HL-60 (cell line): ENCODE measurements at regions not wholly inside any gene's neighbourhood (a gene's known extent, or its start where the extent isn't known, plus 50 kb on each side); places are given as distances from the start of the nearest gene placed in this dataset.

Experiments
- POLR2AphosphoS5 ChIP-seq: IDR thresholded peaks from 2 replicates; pipeline ENCODE4 v1.6.1; 2012; ENCODE audit warnings: low read depth
- TF ChIP-seq, protein P1 (sequence below): IDR thresholded peaks from one replicate; pipeline ENCODE4 v1.5.1; 2011; ENCODE audit warnings: low read length, control low read depth, inconsistent platforms; ENCODE audit not compliant: insufficient read depth
- TF ChIP-seq, protein P2 (sequence below): IDR thresholded peaks from 2 replicates; pipeline ENCODE4 v1.6.1; 2012; ENCODE audit warnings: low read depth; ENCODE audit not compliant: insufficient replicate concordance

DNA sequence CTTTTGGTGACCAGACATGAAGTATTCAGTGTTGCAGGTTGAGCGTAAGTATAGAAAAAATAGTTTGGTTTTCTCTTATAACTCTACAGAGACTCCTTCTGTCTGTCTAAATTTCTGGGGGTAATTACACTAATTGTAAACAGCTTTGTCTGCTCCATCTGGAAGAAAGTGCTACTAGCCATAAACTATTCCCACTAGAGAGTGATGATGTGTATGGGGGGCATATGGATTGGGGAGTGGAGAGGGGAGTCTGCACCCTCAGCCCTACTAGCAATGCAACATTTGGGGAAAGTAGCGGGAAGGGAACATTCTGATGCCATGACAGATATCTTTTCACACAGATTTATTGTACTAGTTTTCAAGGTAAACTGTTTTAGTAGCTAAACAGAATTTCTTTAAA, 549.7 kb downstream of the TRIML1 start:
- TF ChIP-seq, protein P1, sequence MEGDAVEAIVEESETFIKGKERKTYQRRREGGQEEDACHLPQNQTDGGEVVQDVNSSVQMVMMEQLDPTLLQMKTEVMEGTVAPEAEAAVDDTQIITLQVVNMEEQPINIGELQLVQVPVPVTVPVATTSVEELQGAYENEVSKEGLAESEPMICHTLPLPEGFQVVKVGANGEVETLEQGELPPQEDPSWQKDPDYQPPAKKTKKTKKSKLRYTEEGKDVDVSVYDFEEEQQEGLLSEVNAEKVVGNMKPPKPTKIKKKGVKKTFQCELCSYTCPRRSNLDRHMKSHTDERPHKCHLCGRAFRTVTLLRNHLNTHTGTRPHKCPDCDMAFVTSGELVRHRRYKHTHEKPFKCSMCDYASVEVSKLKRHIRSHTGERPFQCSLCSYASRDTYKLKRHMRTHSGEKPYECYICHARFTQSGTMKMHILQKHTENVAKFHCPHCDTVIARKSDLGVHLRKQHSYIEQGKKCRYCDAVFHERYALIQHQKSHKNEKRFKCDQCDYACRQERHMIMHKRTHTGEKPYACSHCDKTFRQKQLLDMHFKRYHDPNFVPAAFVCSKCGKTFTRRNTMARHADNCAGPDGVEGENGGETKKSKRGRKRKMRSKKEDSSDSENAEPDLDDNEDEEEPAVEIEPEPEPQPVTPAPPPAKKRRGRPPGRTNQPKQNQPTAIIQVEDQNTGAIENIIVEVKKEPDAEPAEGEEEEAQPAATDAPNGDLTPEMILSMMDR = no peak
- no peak for TF ChIP-seq POLR2AphosphoS5
- TF ChIP-seq, protein P2, sequence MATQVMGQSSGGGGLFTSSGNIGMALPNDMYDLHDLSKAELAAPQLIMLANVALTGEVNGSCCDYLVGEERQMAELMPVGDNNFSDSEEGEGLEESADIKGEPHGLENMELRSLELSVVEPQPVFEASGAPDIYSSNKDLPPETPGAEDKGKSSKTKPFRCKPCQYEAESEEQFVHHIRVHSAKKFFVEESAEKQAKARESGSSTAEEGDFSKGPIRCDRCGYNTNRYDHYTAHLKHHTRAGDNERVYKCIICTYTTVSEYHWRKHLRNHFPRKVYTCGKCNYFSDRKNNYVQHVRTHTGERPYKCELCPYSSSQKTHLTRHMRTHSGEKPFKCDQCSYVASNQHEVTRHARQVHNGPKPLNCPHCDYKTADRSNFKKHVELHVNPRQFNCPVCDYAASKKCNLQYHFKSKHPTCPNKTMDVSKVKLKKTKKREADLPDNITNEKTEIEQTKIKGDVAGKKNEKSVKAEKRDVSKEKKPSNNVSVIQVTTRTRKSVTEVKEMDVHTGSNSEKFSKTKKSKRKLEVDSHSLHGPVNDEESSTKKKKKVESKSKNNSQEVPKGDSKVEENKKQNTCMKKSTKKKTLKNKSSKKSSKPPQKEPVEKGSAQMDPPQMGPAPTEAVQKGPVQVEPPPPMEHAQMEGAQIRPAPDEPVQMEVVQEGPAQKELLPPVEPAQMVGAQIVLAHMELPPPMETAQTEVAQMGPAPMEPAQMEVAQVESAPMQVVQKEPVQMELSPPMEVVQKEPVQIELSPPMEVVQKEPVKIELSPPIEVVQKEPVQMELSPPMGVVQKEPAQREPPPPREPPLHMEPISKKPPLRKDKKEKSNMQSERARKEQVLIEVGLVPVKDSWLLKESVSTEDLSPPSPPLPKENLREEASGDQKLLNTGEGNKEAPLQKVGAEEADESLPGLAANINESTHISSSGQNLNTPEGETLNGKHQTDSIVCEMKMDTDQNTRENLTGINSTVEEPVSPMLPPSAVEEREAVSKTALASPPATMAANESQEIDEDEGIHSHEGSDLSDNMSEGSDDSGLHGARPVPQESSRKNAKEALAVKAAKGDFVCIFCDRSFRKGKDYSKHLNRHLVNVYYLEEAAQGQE = no peak
